Body of pancreas (tissue), 4 donors: ENCODE measurements at regions not wholly inside any gene's neighbourhood (a gene's known extent, or its start where the extent isn't known, plus 50 kb on each side); places are given as distances from the start of the nearest gene placed in this dataset.

ENCODE experiments used
- ATAC-seq: fragments of 150-250 bp; one replicate; pipeline ENCODE4 v1.9.1; 2016
- DNase-seq, 4 donors: peaks; one replicate each; pipeline ENCODE4 v3.0.0-alpha.2; 2019
- H3K27ac ChIP-seq, 4 donors: fragments of 200-600 bp; sonication (generic); 1 replicate in 3 of 4; 2 replicates in 1 of 4; pipeline versions ENCODE4 v1.5.1 to v1.6.1; 2016 to 2019; ENCODE audit warnings: mild to moderate bottlenecking in 1 of 4, mixed read lengths in 1 of 4, moderate library complexity in 1 of 4
- H3K27me3 ChIP-seq, 2 donors: fragments of 200-600 bp; sonication (generic); one replicate each; pipeline ENCODE4 v1.6.0; 2016; ENCODE audit warnings: mild to moderate bottlenecking in 1 of 2
- H3K36me3 ChIP-seq, 2 donors: fragments of 200-600 bp; sonication (generic); replicated peaks in 1 of 2; 2 replicates each; pipeline ENCODE4 v1.5.1; 2016; ENCODE audit warnings: low read depth in 2 of 2; ENCODE audit not compliant: insufficient read depth in 1 of 2
- H3K4me1 ChIP-seq: fragments of 200-600 bp; sonication (generic); one replicate; pipeline ENCODE4 v1.6.0; 2016
- H3K4me3 ChIP-seq, 2 donors: fragments of 200-600 bp; sonication (generic); 1 replicate in 1 of 2; 2 replicates in 1 of 2; pipeline ENCODE4 v1.5.1; 2016 to 2019
- H3K9me3 ChIP-seq, 3 donors: fragments of 200-600 bp; sonication (generic); 1 replicate in 2 of 3; 2 replicates in 1 of 3; pipeline ENCODE4 v1.5.1; 2016
- POLR2A ChIP-seq, 3 donors: fragments of 450-650 bp; IDR thresholded peaks; one replicate each; pipeline ENCODE4 v1.6.1; 2016; ENCODE audit warnings: antibody characterized with exemption in 3 of 3, mild to moderate bottlenecking in 2 of 3
- WGBS, 2 donors: methylation state at CpG; one replicate each; pipeline ENCODE4 v1.1.5; 2017; 5-methylcytosine and 5-hydroxymethylcytosine counted together
- intact Hi-C: fragments of 100-400 bp; cut with DNase I; formaldehyde crosslinking; loops from one replicate; pipeline ENCODE4 v1.15.1; 2023
- TF ChIP-seq, protein P1 (sequence below), 7 experiments: fragments of 450-650 bp in 4 of 7; fragments of 200-600 bp in 3 of 7; sonication (generic) in 3 of 7; IDR thresholded peaks; one replicate each; pipeline ENCODE4 v1.5.1; 2016 to 2019; ENCODE audit warnings: antibody characterized with exemption in 7 of 7

DNA sequence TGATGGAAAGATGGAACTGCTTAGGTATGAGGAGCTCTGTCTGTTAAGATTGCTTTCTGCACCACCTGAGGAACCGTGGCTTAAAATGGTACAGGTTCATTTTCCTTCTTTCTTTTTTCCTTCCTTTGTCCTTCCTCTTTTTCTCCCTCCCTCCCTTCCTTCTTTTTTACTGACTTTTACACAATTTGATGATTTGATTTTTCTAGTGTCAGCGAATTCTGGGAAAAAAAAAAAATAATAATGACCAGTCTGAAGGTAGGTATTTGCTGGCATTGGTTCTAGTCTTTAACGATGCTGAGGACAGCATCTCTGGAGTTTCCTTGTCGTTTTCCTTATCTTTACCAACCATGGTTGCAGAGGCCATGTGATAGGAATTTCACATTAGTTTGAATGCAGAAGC is 613.5 kb downstream of the EDEM1 start:
- no peak overlapping the region for H3K4me3 ChIP-seq
- ATAC-seq (no peak), DNase-seq (no peak)
- WGBS, 2 donors: 77 to 79% methylated on average over 4 of the region's 4 CpGs
- H3K4me1 ChIP-seq: no peaks in the 10 kb centered on the region
- no peaks in the 10 kb centered on the region for H3K36me3 ChIP-seq
- H3K9me3 ChIP-seq: no peaks in the 10 kb centered on the region
- H3K27me3 ChIP-seq: no peaks in the 10 kb centered on the region
- TF ChIP-seq, protein P1, sequence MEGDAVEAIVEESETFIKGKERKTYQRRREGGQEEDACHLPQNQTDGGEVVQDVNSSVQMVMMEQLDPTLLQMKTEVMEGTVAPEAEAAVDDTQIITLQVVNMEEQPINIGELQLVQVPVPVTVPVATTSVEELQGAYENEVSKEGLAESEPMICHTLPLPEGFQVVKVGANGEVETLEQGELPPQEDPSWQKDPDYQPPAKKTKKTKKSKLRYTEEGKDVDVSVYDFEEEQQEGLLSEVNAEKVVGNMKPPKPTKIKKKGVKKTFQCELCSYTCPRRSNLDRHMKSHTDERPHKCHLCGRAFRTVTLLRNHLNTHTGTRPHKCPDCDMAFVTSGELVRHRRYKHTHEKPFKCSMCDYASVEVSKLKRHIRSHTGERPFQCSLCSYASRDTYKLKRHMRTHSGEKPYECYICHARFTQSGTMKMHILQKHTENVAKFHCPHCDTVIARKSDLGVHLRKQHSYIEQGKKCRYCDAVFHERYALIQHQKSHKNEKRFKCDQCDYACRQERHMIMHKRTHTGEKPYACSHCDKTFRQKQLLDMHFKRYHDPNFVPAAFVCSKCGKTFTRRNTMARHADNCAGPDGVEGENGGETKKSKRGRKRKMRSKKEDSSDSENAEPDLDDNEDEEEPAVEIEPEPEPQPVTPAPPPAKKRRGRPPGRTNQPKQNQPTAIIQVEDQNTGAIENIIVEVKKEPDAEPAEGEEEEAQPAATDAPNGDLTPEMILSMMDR (IDR thresholded peaks at IDR 0.05): no peak
- no peak for TF ChIP-seq POLR2A (IDR thresholded peaks at IDR 0.05)
- no peak overlapping the region for H3K27ac ChIP-seq
- intact Hi-C loops: no loop called here

DNA sequence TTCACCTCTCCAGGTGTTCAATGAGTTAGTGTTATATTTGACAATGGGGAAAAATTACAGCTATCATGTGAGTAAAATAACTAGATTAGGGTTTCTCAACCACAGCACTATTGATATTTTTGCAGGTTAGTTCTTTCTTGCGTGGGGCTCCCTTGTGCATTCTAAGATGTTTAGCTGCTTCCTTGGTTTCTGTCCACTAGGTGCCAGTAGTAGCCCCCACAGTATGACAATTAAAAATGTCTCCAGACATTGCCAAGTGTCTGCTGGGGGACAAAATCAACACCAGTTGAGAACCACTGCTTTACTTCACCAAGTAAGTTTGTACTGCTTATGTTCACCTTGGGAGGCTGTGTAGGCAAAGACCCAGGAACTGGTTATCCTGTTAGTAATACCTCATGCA is 618.7 kb downstream of the EDEM1 start:
- H3K36me3 ChIP-seq: no peaks in the 10 kb centered on the region
- no peaks in the 10 kb centered on the region for H3K4me1 ChIP-seq
- H3K4me3 ChIP-seq: no peak overlapping the region
- TF ChIP-seq POLR2A (IDR thresholded peaks at IDR 0.05): no peak
- TF ChIP-seq, protein P1 (IDR thresholded peaks at IDR 0.05): peak in 6 of 7 experiments; percentile 20 to 68 (median 41)
- ATAC-seq (peak; percentile 53), DNase-seq (peak in 3 of 4 donors; percentile 34 to 42 (median 36))
- intact Hi-C loops: no loop called here
- no peak overlapping the region for H3K27ac ChIP-seq
- H3K9me3 ChIP-seq: no peaks in the 10 kb centered on the region
- no peaks in the 10 kb centered on the region for H3K27me3 ChIP-seq
- 52 to 64% methylated on average over 1 of the region's 1 CpG for WGBS, 2 donors

DNA sequence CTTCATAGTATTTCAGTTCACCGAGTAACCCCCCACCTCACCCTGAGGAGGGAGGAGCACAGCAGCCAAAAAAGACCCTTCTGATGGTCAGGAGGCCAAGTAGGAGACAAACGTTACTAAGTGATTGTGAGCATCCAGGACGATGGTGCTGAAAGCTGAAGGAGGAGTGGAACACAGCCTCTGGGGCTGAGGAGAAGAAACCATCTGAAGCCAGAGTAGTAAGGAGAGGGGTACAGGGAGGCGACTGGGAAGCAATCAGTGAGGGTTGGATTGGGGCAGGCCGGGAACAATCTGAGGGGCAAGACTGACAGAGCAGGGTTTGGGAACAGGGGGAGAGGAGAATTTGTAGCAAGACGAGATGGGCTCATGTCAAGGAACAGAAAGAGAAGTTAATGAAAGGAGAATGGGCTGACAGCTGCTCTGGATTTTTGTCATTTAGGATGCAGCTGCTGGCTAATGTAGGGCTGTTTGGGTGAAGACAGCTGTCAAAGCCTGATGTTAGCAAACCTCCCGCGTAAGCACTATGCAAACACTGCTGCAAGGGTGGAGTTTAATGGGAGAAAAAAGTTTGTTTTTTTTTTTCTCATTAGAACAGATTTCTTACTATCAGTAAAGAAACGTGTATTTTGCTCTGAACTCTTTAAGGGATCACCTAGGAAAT is 622.2 kb downstream of the EDEM1 start:
- Histone ChIP-seq H3K4me3 (no peak overlapping the region), H3K4me1 (no peaks in the 10 kb centered on the region), H3K27ac (no peak overlapping the region), H3K36me3 (no peaks in the 10 kb centered on the region), H3K9me3 (no peaks in the 10 kb centered on the region), H3K27me3 (no peaks in the 10 kb centered on the region)
- intact Hi-C loops: no loop called here
- DNase-seq (no peak), ATAC-seq (no peak)
- 54% methylated on average over 9 of the region's 9 CpGs for WGBS, 2 donors
- TF ChIP-seq POLR2A (IDR thresholded peaks at IDR 0.05): no peak
- TF ChIP-seq, protein P1 (IDR thresholded peaks at IDR 0.05): no peak

DNA sequence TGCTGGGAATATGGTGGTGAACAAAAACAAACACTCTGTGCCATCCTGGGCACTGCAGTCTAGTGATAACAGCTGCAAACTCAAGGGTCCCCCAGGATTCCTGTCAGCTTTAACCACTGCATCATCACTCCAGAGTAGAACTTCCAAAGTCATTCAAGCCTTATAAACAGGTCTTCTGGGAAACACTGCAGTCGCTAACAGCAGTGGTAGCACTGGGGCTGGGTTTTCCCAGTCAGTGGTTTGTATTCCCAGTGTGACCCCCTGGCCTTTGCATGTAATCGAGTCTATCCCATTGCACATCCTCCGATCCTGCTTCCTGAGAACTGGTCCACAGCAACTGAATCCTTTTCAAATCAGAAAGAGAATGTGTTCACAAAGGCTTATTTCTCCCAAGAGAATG is 623.5 kb downstream of the EDEM1 start:
- no peaks in the 10 kb centered on the region for H3K9me3 ChIP-seq
- intact Hi-C loops: no loop called here
- 91 to 93% methylated on average over 3 of the region's 3 CpGs for WGBS, 2 donors
- no peak overlapping the region for H3K27ac ChIP-seq
- no peak for TF ChIP-seq POLR2A (IDR thresholded peaks at IDR 0.05)
- TF ChIP-seq, protein P1 (IDR thresholded peaks at IDR 0.05): no peak
- no peaks in the 10 kb centered on the region for H3K27me3 ChIP-seq
- no peak overlapping the region for H3K4me3 ChIP-seq
- DNase-seq: no peak
- H3K36me3 ChIP-seq: no peaks in the 10 kb centered on the region
- no peak for ATAC-seq
- H3K4me1 ChIP-seq: no peaks in the 10 kb centered on the region

DNA sequence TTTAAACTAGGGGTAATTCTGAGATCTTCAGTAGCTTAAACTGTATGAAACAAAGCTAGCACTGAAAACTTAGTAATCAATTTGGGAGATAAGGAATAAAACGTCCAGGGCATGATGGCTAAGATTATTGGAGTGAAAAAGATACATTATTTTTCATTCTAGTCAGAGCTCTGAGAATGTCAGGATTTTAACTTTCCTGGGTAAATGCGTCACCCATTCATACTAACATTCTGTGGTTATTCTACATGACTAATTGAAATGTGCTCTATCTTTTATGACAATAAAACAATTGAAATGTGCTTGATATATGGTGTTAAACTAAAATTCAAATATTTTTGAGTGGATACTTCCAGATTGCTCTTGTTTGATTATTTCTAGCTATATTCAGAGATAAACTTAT is 626.0 kb downstream of the EDEM1 start:
- H3K4me1 ChIP-seq: no peaks in the 10 kb centered on the region
- intact Hi-C loops: no loop called here
- TF ChIP-seq, protein P1 (IDR thresholded peaks at IDR 0.05): no peak
- TF ChIP-seq POLR2A (IDR thresholded peaks at IDR 0.05): no peak
- DNase-seq: no peak
- no peaks in the 10 kb centered on the region for H3K9me3 ChIP-seq
- no peaks in the 10 kb centered on the region for H3K27me3 ChIP-seq
- 50 to 51% methylated on average over 2 of the region's 2 CpGs for WGBS, 2 donors
- no peak for ATAC-seq
- no peak overlapping the region for H3K4me3 ChIP-seq
- H3K36me3 ChIP-seq: no peaks in the 10 kb centered on the region
- no peak overlapping the region for H3K27ac ChIP-seq
